ENCODE measurements at regions not wholly inside any gene's neighbourhood (a gene's known extent, or its start where the extent isn't known, plus 50 kb on each side); places are given as distances from the start of the nearest gene placed in this dataset.
"Not testable (repeated sequence)": the region's sequence is repeated elsewhere in the genome, so short reads cannot be mapped to it uniquely, and the experiment has no call there.

GRCh38 chr3:51593697-51594096 lies 55.2 kb downstream of the RAD54L2 start:
- no peak overlapping the region for H2BK120ac ChIP-seq (ENCODE audit: low read depth, low read length)
- no TSS peak for BruUV-seq (replicated peaks)
- H2AK5ac ChIP-seq (ENCODE audit: low read depth, low read length): no peak overlapping the region
- peaks cover 10% of the 10 kb centered on the region for H3K36me3 ChIP-seq (ENCODE audit: control insufficient read depth, insufficient read depth, low read length)
- H3K56ac ChIP-seq (ENCODE audit: extremely low read depth, insufficient read depth, low read length): no peak overlapping the region
- DNase-seq (no peak), ATAC-seq (ENCODE audit: low read depth) (no peak)
- H3K14ac ChIP-seq (replicated peaks; ENCODE audit: low read depth, low read length): no peak overlapping the region
- in situ Hi-C loops (cut with MboI; ENCODE audit: low sequenced_read_pairs) (no loop called here), dilution Hi-C loops (cut with HindIII; ENCODE audit: low sequenced_read_pairs, unreplicated experiment) (no loop called here), intact Hi-C loops (cut with micrococcal nuclease) (no loop called here)
- H3K4ac ChIP-seq (ENCODE audit: low read depth, low read length): no peak overlapping the region
- no peak overlapping the region for H2AK9ac ChIP-seq (replicated peaks; ENCODE audit: low read depth, low read length, poor library complexity)
- H2BK20ac ChIP-seq (ENCODE audit: low read depth, low read length): no peak overlapping the region
- WGBS, 2 experiments (ENCODE audit: extremely low coverage in 2 of 2, insufficient read length in 1 of 2): no CpG with 5 or more reads among the region's 4 CpGs
- H3K27me3 ChIP-seq (ENCODE audit: control insufficient read depth, insufficient read depth, low read length): no peaks in the 10 kb centered on the region
- no peak overlapping the region for H3K4me3 ChIP-seq (ENCODE audit: insufficient read depth, low read depth, low read length)
- CTCF ChIA-PET: interaction anchor here (0.7 kb wide), 1 partner anchor 1005 kb away, joined by 6 read pairs; no protein-coding TSS in a partner anchor
- no peak overlapping the region for H4K5ac ChIP-seq (ENCODE audit: low read depth, low read length)
- H3K27ac ChIP-seq (ENCODE audit: insufficient read depth, low read length): no peak overlapping the region
- no peaks in the 10 kb centered on the region for H3K4me1 ChIP-seq (ENCODE audit: control insufficient read depth, insufficient read depth, low read length)
- H3K9me1 ChIP-seq (ENCODE audit: insufficient read depth, low read length): no peaks in the 10 kb centered on the region; the same call in 1 of the 2 replicates
- no peak overlapping the region for H3K9ac ChIP-seq (ENCODE audit: low read depth, low read length)
- H3K4me2 ChIP-seq (ENCODE audit: low read depth, low read length): no peak overlapping the region
- no peak overlapping the region for H3K23ac ChIP-seq (ENCODE audit: low read depth, low read length)
- no peak overlapping the region for H2BK15ac ChIP-seq (ENCODE audit: low read depth, low read length)
- no peak overlapping the region for H2AFZ ChIP-seq (replicated peaks; ENCODE audit: low read length, poor library complexity)
- H4K8ac ChIP-seq (ENCODE audit: low read depth in 2 of 2, low read length in 2 of 2): no peak overlapping the region
- no peaks in the 10 kb centered on the region for H3K9me3 ChIP-seq (ENCODE audit: control insufficient read depth, insufficient read depth, low read length)
- POLR2A ChIA-PET (ENCODE audit: unreplicated experiment): no interaction called here
- TF ChIP-seq RFX5 (IDR thresholded peaks at IDR 0.05; ENCODE audit: low read depth, low read length) (no peak), POLR2A (IDR thresholded peaks at IDR 0.05; ENCODE audit: low read depth, low read length) (no peak), CEBPB (IDR thresholded peaks at IDR 0.05; ENCODE audit: low read depth, low read length) (no peak), USF2 (IDR thresholded peaks at IDR 0.05; ENCODE audit: low read depth, low read length) (no peak)
- H3K79me1 ChIP-seq (ENCODE audit: low read depth in 1 of 2, low read length in 2 of 2): peaks cover 24 to 57% of the 10 kb centered on the region in 2 experiments
- no peak overlapping the region for H4K91ac ChIP-seq (ENCODE audit: insufficient read depth, low read depth, low read length)
- no peak overlapping the region for H2BK5ac ChIP-seq (ENCODE audit: low read depth, low read length, poor library complexity, severe bottlenecking)
- H3K18ac ChIP-seq (ENCODE audit: low read depth, low read length): no peak overlapping the region
- H4K20me1 ChIP-seq (ENCODE audit: insufficient read depth, low read length): peaks cover 12% of the 10 kb centered on the region; the same call in 1 of the 2 replicates

- H3K4me3 ChIP-seq (ENCODE audit: insufficient read depth, low read depth, low read length); H3K9ac ChIP-seq (ENCODE audit: low read depth, low read length); H3K4ac ChIP-seq (ENCODE audit: low read depth, low read length); in situ Hi-C loops (cut with MboI; ENCODE audit: low sequenced_read_pairs); H3K23ac ChIP-seq (ENCODE audit: low read depth, low read length); H2AK5ac ChIP-seq (ENCODE audit: low read depth, low read length); POLR2A ChIA-PET (ENCODE audit: unreplicated experiment); H3K4me2 ChIP-seq (ENCODE audit: low read depth, low read length); H2BK5ac ChIP-seq (ENCODE audit: low read depth, low read length, poor library complexity, severe bottlenecking); H3K9me3 ChIP-seq (ENCODE audit: control insufficient read depth, insufficient read depth, low read length); H3K14ac ChIP-seq (replicated peaks; ENCODE audit: low read depth, low read length); DNase-seq; H3K18ac ChIP-seq (ENCODE audit: low read depth, low read length); H4K8ac ChIP-seq (ENCODE audit: low read depth in 2 of 2, low read length in 2 of 2); H4K5ac ChIP-seq (ENCODE audit: low read depth, low read length); H2AK9ac ChIP-seq (replicated peaks; ENCODE audit: low read depth, low read length, poor library complexity); H2BK15ac ChIP-seq (ENCODE audit: low read depth, low read length); dilution Hi-C loops (cut with HindIII; ENCODE audit: low sequenced_read_pairs, unreplicated experiment); H4K91ac ChIP-seq (ENCODE audit: insufficient read depth, low read depth, low read length); H3K27me3 ChIP-seq (ENCODE audit: control insufficient read depth, insufficient read depth, low read length); H3K36me3 ChIP-seq (ENCODE audit: control insufficient read depth, insufficient read depth, low read length); H2BK20ac ChIP-seq (ENCODE audit: low read depth, low read length); ATAC-seq (ENCODE audit: low read depth); BruUV-seq (replicated peaks); H2AFZ ChIP-seq (replicated peaks; ENCODE audit: low read length, poor library complexity); H3K27ac ChIP-seq (ENCODE audit: insufficient read depth, low read length); H3K4me1 ChIP-seq (ENCODE audit: control insufficient read depth, insufficient read depth, low read length); CTCF ChIA-PET; intact Hi-C loops (cut with micrococcal nuclease); H3K56ac ChIP-seq (ENCODE audit: extremely low read depth, insufficient read depth, low read length); H3K9me1 ChIP-seq (ENCODE audit: insufficient read depth, low read length); H2BK120ac ChIP-seq (ENCODE audit: low read depth, low read length): not testable (repeated sequence)
- WGBS, 2 experiments (ENCODE audit: extremely low coverage in 2 of 2, insufficient read length in 1 of 2): 100% methylated on average over 2 of the region's 8 CpGs; no CpG with 5 or more reads in 1 of the 2 experiments
- Histone ChIP-seq H4K20me1 (ENCODE audit: insufficient read depth, low read length) (peaks cover 16% of the 10 kb centered on the region; the same call in 1 of the 2 replicates), H3K79me1 (ENCODE audit: low read depth in 1 of 2, low read length in 2 of 2) (peaks cover 25 to 51% of the 10 kb centered on the region in 2 experiments)
These were observed 61.1 kb downstream of the RAD54L2 start for GRCh38 chr3:51599638-51600037.

All from IMR-90 (cell line).